K562 (cell line): ENCODE measurements at regions not wholly inside any gene's neighbourhood (a gene's known extent, or its start where the extent isn't known, plus 50 kb on each side); places are given as distances from the start of the nearest gene placed in this dataset.
A peak's percentile ranks its signal among the peaks of the same experiment; 100 is the strongest.

Experiments used
- ATAC-seq: fragments of 200-7000 bp; cut with Tn5 transposase; 3 replicates; pipeline ENCODE4 v1.9.1; 2020; ENCODE audit warnings: moderate library complexity
- BruUV-seq: library from RNA; stranded (reverse); fragments of 400-500 nt; replicated peaks from 2 replicates; lab custom pipeline; 2021; lab: Mats Ljungman, UMichigan
- CTCF ChIA-PET: fragments of 300-600 bp; formaldehyde crosslinking; extraction: SDS; loops from one replicate; lab custom pipeline; 2021; ENCODE audit warnings: low intra/inter-chr PET ratio; lab: Yijun Ruan, JAX
- POLR2A ChIA-PET: fragments of 300-600, 350-650 bp; sonication (Branson Sonifier 250); formaldehyde crosslinking; extraction: SDS; loops from one replicate; lab custom pipeline; 2021; ENCODE audit warnings: antibody characterized with exemption, inconsistent platforms; lab: Yijun Ruan, JAX
- DNase-seq, 4 experiments: peaks; one replicate each; pipeline versions ENCODE4 v3.0.0 to v3.0.0-alpha.2; 2011 to 2018; ENCODE audit warnings: low spot score in 3 of 4, mixed read lengths in 3 of 4; ENCODE audit errors: extremely low read depth in 1 of 4
- FAIRE-seq: peaks from 2 replicates; lab custom pipeline; 2011; peaks lifted over from hg19 to GRCh38; lab: Jason Lieb, UNC
- H2AFZ ChIP-seq: 2 replicates; pipeline ENCODE4 v1.6.0; 2011; ENCODE audit warnings: low read depth, low read length, control low read depth, inconsistent platforms
- H3K27ac ChIP-seq: fragments of 200-600 bp; 3 replicates; pipeline ENCODE4 v1.8.0; 2011; ENCODE audit warnings: low read depth, mild to moderate bottlenecking, control low read depth, inconsistent platforms, low read length, moderate library complexity, mixed read lengths; ENCODE audit errors: extremely low read depth
- H3K27me3 ChIP-seq, 2 experiments: fragments of 300-600 bp in 1 of 2; 2 replicates in 1 of 2; 3 replicates in 1 of 2; pipeline versions ENCODE4 v1.6.0 to v1.8.0; 2011; ENCODE audit warnings: inconsistent platforms in 2 of 2, low read length in 2 of 2, mild to moderate bottlenecking in 1 of 2, mixed read lengths in 1 of 2, moderate library complexity in 1 of 2; ENCODE audit not compliant: control insufficient read depth in 2 of 2, insufficient read depth in 2 of 2
- H3K36me3 ChIP-seq: fragments of 300-600 bp; 3 replicates; pipeline ENCODE4 v1.8.0; 2011; ENCODE audit warnings: mild to moderate bottlenecking, low read length, inconsistent platforms; ENCODE audit not compliant: control insufficient read depth, insufficient read depth
- H3K4me1 ChIP-seq, 2 experiments: fragments of 200-600 bp in 1 of 2; replicated peaks in 1 of 2; 2 replicates in 1 of 2; 3 replicates in 1 of 2; pipeline versions ENCODE4 v1.5.1 to v1.8.0; 2011; ENCODE audit warnings: inconsistent platforms in 2 of 2, low read length in 2 of 2, mild to moderate bottlenecking in 1 of 2, mixed read lengths in 1 of 2, moderate library complexity in 1 of 2; ENCODE audit not compliant: control insufficient read depth in 2 of 2, insufficient read depth in 2 of 2
- H3K4me2 ChIP-seq: 2 replicates; pipeline ENCODE4 v1.6.1; 2011; ENCODE audit warnings: low read length, control low read depth, inconsistent platforms, mixed read lengths; ENCODE audit not compliant: insufficient read depth
- H3K4me3 ChIP-seq: fragments of 200-600 bp; sonication (generic), shearing (Covaris generic); 2 replicates; pipeline ENCODE4 v1.5.1; 2016; ENCODE audit warnings: control low read depth, inconsistent platforms
- H3K79me2 ChIP-seq: fragments of 200-600 bp; 3 replicates; pipeline ENCODE4 v1.8.0; 2011; ENCODE audit warnings: low read length, inconsistent platforms; ENCODE audit not compliant: control insufficient read depth, insufficient read depth
- H3K9ac ChIP-seq, 2 experiments: 2 replicates each; pipeline versions ENCODE4 v1.6.0 to v1.6.1; 2011; ENCODE audit warnings: low read depth in 2 of 2, low read length in 2 of 2, control low read depth in 1 of 2, inconsistent platforms in 1 of 2, mild to moderate bottlenecking in 1 of 2, mixed read lengths in 1 of 2; ENCODE audit not compliant: insufficient read depth in 1 of 2
- H3K9me1 ChIP-seq: one replicate; pipeline ENCODE4 v1.6.0; 2011; ENCODE audit warnings: inconsistent platforms, mild to moderate bottlenecking, low read length, moderate library complexity; ENCODE audit not compliant: control insufficient read depth, insufficient read depth
- H3K9me3 ChIP-seq: replicated peaks from 2 replicates; pipeline ENCODE4 v1.5.1; 2011; ENCODE audit warnings: low read depth, low read length, inconsistent platforms; ENCODE audit not compliant: control insufficient read depth, insufficient read depth
- H4K20me1 ChIP-seq: replicated peaks from 2 replicates; pipeline ENCODE4 v1.6.1; 2011; ENCODE audit warnings: low read length, inconsistent platforms, mixed read lengths; ENCODE audit not compliant: control insufficient read depth, insufficient read depth
- DNMT1 ChIP-seq: fragments of 450-650 bp; IDR thresholded peaks from 2 replicates; pipeline ENCODE4 v1.6.1; 2016; ENCODE audit warnings: antibody characterized with exemption, mild to moderate bottlenecking
- ETV1 ChIP-seq: fragments of 450-650 bp; conservative IDR thresholded peaks from 2 replicates; pipeline ENCODE4 v1.6.1; 2016; ENCODE audit warnings: missing genetic modification characterization, control low read depth, low read depth, missing compliant biosample characterization
- KAT2B ChIP-seq: IDR thresholded peaks from one replicate; pipeline ENCODE4 v1.6.1; 2012; ENCODE audit warnings: low read depth, mild to moderate bottlenecking, control low read depth, inconsistent platforms, low read length, moderate library complexity
- MAFG ChIP-seq: fragments of 450-650 bp; conservative IDR thresholded peaks from 2 replicates; pipeline ENCODE4 v1.6.1; 2016; ENCODE audit warnings: missing genetic modification characterization, missing compliant biosample characterization
- NFE2 ChIP-seq: IDR thresholded peaks from 2 replicates; pipeline ENCODE4 v1.6.1; 2014; ENCODE audit warnings: antibody characterized with exemption, low read depth
- NFE2L1 ChIP-seq: fragments of 450-650 bp; IDR thresholded peaks from 2 replicates; pipeline ENCODE4 v1.6.1; 2016; ENCODE audit warnings: missing genetic modification characterization, low read depth, mild to moderate bottlenecking, missing compliant biosample characterization, moderate library complexity, borderline replicate concordance
- ZBTB17 ChIP-seq: fragments of 450-650 bp; formaldehyde crosslinking; IDR thresholded peaks from 2 replicates; pipeline ENCODE4 v1.4.0; 2020; ENCODE audit warnings: mild to moderate bottlenecking
- ZBTB33 ChIP-seq: sonication (generic); formaldehyde crosslinking; IDR thresholded peaks from 2 replicates; pipeline ENCODE4 v1.8.1; 2023; ENCODE audit warnings: mild to moderate bottlenecking, missing genetic modification reagents
- ZNF197 ChIP-seq: fragments of 200-800 bp; sonication (Bioruptor generic); IDR thresholded peaks from 2 replicates; pipeline ENCODE4 v1.6.1; 2016; ENCODE audit warnings: low read depth, missing genetic modification characterization, missing compliant biosample characterization
- ZNF212 ChIP-seq: fragments of 450-650 bp; formaldehyde crosslinking; IDR thresholded peaks from 2 replicates; pipeline ENCODE4 v1.4.0; 2020; ENCODE audit warnings: mild to moderate bottlenecking
- ZNF586 ChIP-seq: fragments of 450-650 bp; formaldehyde crosslinking; conservative IDR thresholded peaks from 2 replicates; pipeline ENCODE4 v1.4.0; 2020; ENCODE audit warnings: mild to moderate bottlenecking, moderate library complexity
- ZNF655 ChIP-seq: fragments of 250-450 bp; sonication (Bioruptor Pico); IDR thresholded peaks from 2 replicates; pipeline ENCODE4 v1.5.0; 2021
- WGBS: fragments of 100-300 bp; shearing (Covaris generic); methylation state at CpG from one replicate; pipeline ENCODE4 v1.1.6; 2016; ENCODE audit warnings: low coverage, mixed read lengths; ENCODE audit not compliant: insufficient coverage; ENCODE audit errors: missing lambda C conversion rate; 5-methylcytosine and 5-hydroxymethylcytosine counted together
- in situ Hi-C: fragments of 300-500 bp; cut with MboI; formaldehyde crosslinking; loops from 4 replicates; pipeline ENCODE4 v1.15.0; 2018; ENCODE audit warnings: inconsistent platforms, mixed read lengths
- intact Hi-C: fragments of 100-400 bp; cut with micrococcal nuclease; formaldehyde crosslinking; loops from 2 replicates; pipeline ENCODE4 v1.14.2; 2022
- TF ChIP-seq, protein P1 (sequence below): IDR thresholded peaks from 2 replicates; pipeline ENCODE4 v1.6.1; 2011; ENCODE audit warnings: borderline replicate concordance, low read depth, mild to moderate bottlenecking, moderate library complexity, low read length; ENCODE audit not compliant: insufficient read depth, poor library complexity, severe bottlenecking
- TF ChIP-seq, protein P2 (sequence below), 2 experiments: fragments of 250-450 bp in 1 of 2; fragments of 450-650 bp in 1 of 2; sonication (Bioruptor Pico) in 1 of 2; IDR thresholded peaks; 2 replicates each; pipeline versions ENCODE4 v1.6.1 to v1.8.0; 2016 to 2021; ENCODE audit warnings: mild to moderate bottlenecking in 2 of 2, moderate library complexity in 2 of 2, missing compliant biosample characterization in 1 of 2, missing genetic modification characterization in 1 of 2

GRCh38 chr3:177810162-177810623 is 612.9 kb upstream of the TBL1XR1 start:
- H3K9me3 ChIP-seq: no peaks in the 10 kb centered on the region
- H3K4me3 ChIP-seq: no peak overlapping the region
- POLR2A ChIA-PET: no interaction called here
- FAIRE-seq: no peak
- no peak overlapping the region for H3K27ac ChIP-seq
- H3K27me3 ChIP-seq: no peaks in the 10 kb centered on the region
- no peaks in the 10 kb centered on the region for H3K79me2 ChIP-seq
- no peak overlapping the region for H3K4me2 ChIP-seq
- no peaks in the 10 kb centered on the region for H3K9me1 ChIP-seq
- no peaks in the 10 kb centered on the region for H4K20me1 ChIP-seq
- H3K4me1 ChIP-seq: no peaks in the 10 kb centered on the region; a peak in 1 of 5 replicates
- in situ Hi-C loops (no loop called here), intact Hi-C loops (no loop called here)
- no peak for DNase-seq
- no peak for ATAC-seq
- H3K36me3 ChIP-seq: no peaks in the 10 kb centered on the region
- no peak overlapping the region for H2AFZ ChIP-seq
- BruUV-seq: no TSS peak
- CTCF ChIA-PET: no interaction called here
- WGBS: 7% methylated on average over 3 of the region's 3 CpGs
- no peak overlapping the region for H3K9ac ChIP-seq
- no peak for TF ChIP-seq ZBTB17 (CRISPR knock-in tag)
- no peak for TF ChIP-seq ZNF586 (CRISPR knock-in tag)
- TF ChIP-seq ZBTB33: no peak
- peak; percentile 50 for TF ChIP-seq NFE2L1 (tag)
- TF ChIP-seq KAT2B: no peak
- TF ChIP-seq ZNF212 (CRISPR knock-in tag): no peak
- TF ChIP-seq, protein P1, sequence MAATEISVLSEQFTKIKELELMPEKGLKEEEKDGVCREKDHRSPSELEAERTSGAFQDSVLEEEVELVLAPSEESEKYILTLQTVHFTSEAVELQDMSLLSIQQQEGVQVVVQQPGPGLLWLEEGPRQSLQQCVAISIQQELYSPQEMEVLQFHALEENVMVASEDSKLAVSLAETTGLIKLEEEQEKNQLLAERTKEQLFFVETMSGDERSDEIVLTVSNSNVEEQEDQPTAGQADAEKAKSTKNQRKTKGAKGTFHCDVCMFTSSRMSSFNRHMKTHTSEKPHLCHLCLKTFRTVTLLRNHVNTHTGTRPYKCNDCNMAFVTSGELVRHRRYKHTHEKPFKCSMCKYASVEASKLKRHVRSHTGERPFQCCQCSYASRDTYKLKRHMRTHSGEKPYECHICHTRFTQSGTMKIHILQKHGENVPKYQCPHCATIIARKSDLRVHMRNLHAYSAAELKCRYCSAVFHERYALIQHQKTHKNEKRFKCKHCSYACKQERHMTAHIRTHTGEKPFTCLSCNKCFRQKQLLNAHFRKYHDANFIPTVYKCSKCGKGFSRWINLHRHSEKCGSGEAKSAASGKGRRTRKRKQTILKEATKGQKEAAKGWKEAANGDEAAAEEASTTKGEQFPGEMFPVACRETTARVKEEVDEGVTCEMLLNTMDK: no peak
- TF ChIP-seq ZNF655 (CRISPR knock-in tag): no peak
- TF ChIP-seq MAFG (tag): peak; percentile 93
- no peak for TF ChIP-seq ETV1
- no peak for TF ChIP-seq ZNF197 (CRISPR knock-in tag)
- TF ChIP-seq NFE2: peak; percentile 79
- no peak for TF ChIP-seq DNMT1
- TF ChIP-seq, protein P2, sequence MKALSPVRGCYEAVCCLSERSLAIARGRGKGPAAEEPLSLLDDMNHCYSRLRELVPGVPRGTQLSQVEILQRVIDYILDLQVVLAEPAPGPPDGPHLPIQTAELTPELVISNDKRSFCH (CRISPR knock-in tag; IDR thresholded peaks at IDR 0.05): no peak
- TF ChIP-seq, protein P2 (tag; IDR thresholded peaks at IDR 0.05): no peak
